C4-2B (cell line): ENCODE measurements at regions not wholly inside any gene's neighbourhood (a gene's known extent, or its start where the extent isn't known, plus 50 kb on each side); places are given as distances from the start of the nearest gene placed in this dataset.

ENCODE experiments used
- CTCF ChIP-seq: fragments of 450-650 bp; conservative IDR thresholded peaks from 2 replicates; pipeline ENCODE4 v1.5.1; 2017; ENCODE audit warnings: mild to moderate bottlenecking
- ZFX ChIP-seq: fragments of 450-650 bp; IDR thresholded peaks from 2 replicates; pipeline ENCODE4 v1.6.1; 2017

- TF ChIP-seq CTCF: no peak
- no peak for TF ChIP-seq ZFX
Measured at GRCh38 chr9:2337131-2337530, 284.5 kb upstream of the VLDLR start.
